ENCODE measurements at regions not wholly inside any gene's neighbourhood (a gene's known extent, or its start where the extent isn't known, plus 50 kb on each side); places are given as distances from the start of the nearest gene placed in this dataset.

DNA sequence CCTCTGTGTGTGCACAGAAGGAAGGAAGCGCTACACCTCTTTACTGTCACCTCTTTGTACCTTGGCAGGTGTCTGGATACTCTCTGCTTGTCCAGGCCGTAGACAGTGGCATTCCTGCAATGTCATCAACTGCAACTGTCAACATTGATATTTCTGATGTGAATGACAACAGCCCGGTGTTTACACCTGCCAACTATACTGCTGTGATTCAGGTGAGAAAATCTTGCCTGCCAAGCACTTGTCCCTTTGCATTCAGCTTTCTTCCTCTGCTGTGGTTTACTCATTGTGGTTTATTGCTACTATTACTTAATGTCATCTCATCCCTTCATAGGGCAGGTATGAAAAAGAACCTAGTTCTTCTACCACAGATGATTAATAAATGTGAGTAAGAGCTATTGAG is 131.9 kb upstream of the MTNR1B start:
- no peak overlapping the region for H3K9ac ChIP-seq (ENCODE audit: insufficient read depth, low read depth, low read length)
- CTCF ChIA-PET (ENCODE audit: low intra/inter-chr PET ratio, low total read pairs), result no interaction called here
- no peak for FAIRE-seq
- no peaks in the 10 kb centered on the region for H3K4me1 ChIP-seq (ENCODE audit: insufficient read depth, low read length)
- H3K79me2 ChIP-seq (ENCODE audit: insufficient read depth, low read length), result no peaks in the 10 kb centered on the region
- H3K27me3 ChIP-seq (ENCODE audit: control insufficient read depth in 1 of 2, insufficient read depth in 2 of 2, low read length in 2 of 2), result no peaks in the 10 kb centered on the region
- no peaks in the 10 kb centered on the region for H3K9me3 ChIP-seq (ENCODE audit: low read length)
- no peak overlapping the region for H3K27ac ChIP-seq (ENCODE audit: extremely low read length, insufficient read depth, low read length)
- ATAC-seq, result no peak
- in situ Hi-C loops (cut with HindIII; ENCODE audit: extremely low pct_ligation_motif_present, low pct_unique_long_range_greater_than_20kb), result no loop called here
- no peak for TF ChIP-seq ZSCAN21 (CRISPR knock-in tag; IDR thresholded peaks at IDR 0.05; ENCODE audit: borderline replicate concordance)
- TF ChIP-seq, protein P1, sequence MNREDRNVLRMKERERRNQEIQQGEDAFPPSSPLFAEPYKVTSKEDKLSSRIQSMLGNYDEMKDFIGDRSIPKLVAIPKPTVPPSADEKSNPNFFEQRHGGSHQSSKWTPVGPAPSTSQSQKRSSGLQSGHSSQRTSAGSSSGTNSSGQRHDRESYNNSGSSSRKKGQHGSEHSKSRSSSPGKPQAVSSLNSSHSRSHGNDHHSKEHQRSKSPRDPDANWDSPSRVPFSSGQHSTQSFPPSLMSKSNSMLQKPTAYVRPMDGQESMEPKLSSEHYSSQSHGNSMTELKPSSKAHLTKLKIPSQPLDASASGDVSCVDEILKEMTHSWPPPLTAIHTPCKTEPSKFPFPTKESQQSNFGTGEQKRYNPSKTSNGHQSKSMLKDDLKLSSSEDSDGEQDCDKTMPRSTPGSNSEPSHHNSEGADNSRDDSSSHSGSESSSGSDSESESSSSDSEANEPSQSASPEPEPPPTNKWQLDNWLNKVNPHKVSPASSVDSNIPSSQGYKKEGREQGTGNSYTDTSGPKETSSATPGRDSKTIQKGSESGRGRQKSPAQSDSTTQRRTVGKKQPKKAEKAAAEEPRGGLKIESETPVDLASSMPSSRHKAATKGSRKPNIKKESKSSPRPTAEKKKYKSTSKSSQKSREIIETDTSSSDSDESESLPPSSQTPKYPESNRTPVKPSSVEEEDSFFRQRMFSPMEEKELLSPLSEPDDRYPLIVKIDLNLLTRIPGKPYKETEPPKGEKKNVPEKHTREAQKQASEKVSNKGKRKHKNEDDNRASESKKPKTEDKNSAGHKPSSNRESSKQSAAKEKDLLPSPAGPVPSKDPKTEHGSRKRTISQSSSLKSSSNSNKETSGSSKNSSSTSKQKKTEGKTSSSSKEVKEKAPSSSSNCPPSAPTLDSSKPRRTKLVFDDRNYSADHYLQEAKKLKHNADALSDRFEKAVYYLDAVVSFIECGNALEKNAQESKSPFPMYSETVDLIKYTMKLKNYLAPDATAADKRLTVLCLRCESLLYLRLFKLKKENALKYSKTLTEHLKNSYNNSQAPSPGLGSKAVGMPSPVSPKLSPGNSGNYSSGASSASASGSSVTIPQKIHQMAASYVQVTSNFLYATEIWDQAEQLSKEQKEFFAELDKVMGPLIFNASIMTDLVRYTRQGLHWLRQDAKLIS (CRISPR knock-in tag; IDR thresholded peaks at IDR 0.05), result no peak
- no peak overlapping the region for H3K4me2 ChIP-seq (ENCODE audit: low read depth, low read length)
- H3K4me3 ChIP-seq (replicated peaks in 1 of 3; ENCODE audit: insufficient read depth in 1 of 3, low read depth in 2 of 3, low read length in 3 of 3), result no peak overlapping the region
- BruUV-seq (replicated peaks), result no TSS peak
- DNase-seq (ENCODE audit: low spot score), result no peak
- H3K36me3 ChIP-seq (replicated peaks in 1 of 2; ENCODE audit: control insufficient read depth in 1 of 2, insufficient read depth in 2 of 2, low read length in 2 of 2), result no peaks in the 10 kb centered on the region
- intact Hi-C loops (cut with micrococcal nuclease; ENCODE audit: unreplicated experiment), result no loop called here
- 0% methylated on average over 1 of the region's 3 CpGs for WGBS (ENCODE audit: low lambda C conversion rate)
- POLR2A ChIA-PET, result no interaction called here
- H4K20me1 ChIP-seq (ENCODE audit: insufficient read depth, low read length), result no peaks in the 10 kb centered on the region
- no peak overlapping the region for H2AFZ ChIP-seq (ENCODE audit: low read length)

DNA sequence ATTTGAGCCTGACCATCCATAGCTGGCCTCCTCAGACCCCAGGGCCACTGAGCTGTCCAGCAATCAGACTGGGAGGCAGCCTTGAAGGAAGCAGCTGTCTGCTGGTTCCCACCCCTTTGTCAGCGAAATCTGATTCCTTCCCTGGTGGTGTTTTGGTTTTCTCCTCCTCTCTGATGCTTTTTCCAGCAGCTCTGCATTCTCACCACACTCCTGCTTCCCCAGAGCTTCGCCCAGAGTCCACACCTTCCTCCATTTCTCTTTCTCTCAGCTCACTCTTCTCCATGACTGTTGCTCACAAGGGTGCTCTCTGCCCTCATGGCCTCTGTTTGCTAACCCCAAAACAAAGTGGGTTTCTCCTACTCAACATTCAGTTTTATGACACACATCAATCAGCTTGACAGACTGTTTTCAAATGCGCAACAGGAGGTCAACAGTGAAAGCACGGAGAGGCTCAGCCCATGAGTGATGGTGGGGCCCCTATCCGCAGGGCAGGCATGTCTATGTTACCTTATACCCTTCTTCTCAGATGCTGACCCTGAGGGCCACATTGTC is 130.6 kb upstream of the MTNR1B start:
- no TSS peak for BruUV-seq (replicated peaks)
- POLR2A ChIA-PET, result no interaction called here
- FAIRE-seq, result no peak
- TF ChIP-seq EZH2 (conservative IDR thresholded peaks at IDR 0.05; ENCODE audit: low read depth, low read length), result no peak
- no peak for TF ChIP-seq TOE1 (CRISPR knock-in tag; IDR thresholded peaks at IDR 0.05)
- no peak for TF ChIP-seq SNAI1 (CRISPR knock-in tag; IDR thresholded peaks at IDR 0.05; ENCODE audit: borderline replicate concordance)
- no peak for TF ChIP-seq PLRG1 (conservative IDR thresholded peaks at IDR 0.05)
- TF ChIP-seq LCORL (IDR thresholded peaks at IDR 0.05), result no peak
- no peak for TF ChIP-seq LCORL (CRISPR knock-in tag; IDR thresholded peaks at IDR 0.05)
- no peak for TF ChIP-seq ZNF687 (CRISPR knock-in tag; IDR thresholded peaks at IDR 0.05)
- no peak for TF ChIP-seq PREB (CRISPR knock-in tag; IDR thresholded peaks at IDR 0.05)
- TF ChIP-seq ZNF589 (CRISPR knock-in tag; conservative IDR thresholded peaks at IDR 0.05), result no peak

More for the DNA sequence above, 130.6 kb upstream of the MTNR1B start:
- no peaks in the 10 kb centered on the region for H3K4me1 ChIP-seq (ENCODE audit: insufficient read depth, low read length)
- intact Hi-C loops (cut with micrococcal nuclease; ENCODE audit: unreplicated experiment), result no loop called here
- no peaks in the 10 kb centered on the region for H3K79me2 ChIP-seq (ENCODE audit: insufficient read depth, low read length)
- no peaks in the 10 kb centered on the region for H3K27me3 ChIP-seq (ENCODE audit: control insufficient read depth in 1 of 2, insufficient read depth in 2 of 2, low read length in 2 of 2)
- H3K4me2 ChIP-seq (ENCODE audit: low read depth, low read length), result no peak overlapping the region
- no peak for DNase-seq (ENCODE audit: low spot score)
- H3K27ac ChIP-seq (ENCODE audit: extremely low read length, insufficient read depth, low read length), result no peak overlapping the region
- H3K4me3 ChIP-seq (replicated peaks in 1 of 3; ENCODE audit: insufficient read depth in 1 of 3, low read depth in 2 of 3, low read length in 3 of 3), result no peak overlapping the region
- H3K36me3 ChIP-seq (replicated peaks in 1 of 2; ENCODE audit: control insufficient read depth in 1 of 2, insufficient read depth in 2 of 2, low read length in 2 of 2), result no peaks in the 10 kb centered on the region
- no peaks in the 10 kb centered on the region for H4K20me1 ChIP-seq (ENCODE audit: insufficient read depth, low read length)
- no peak overlapping the region for H2AFZ ChIP-seq (ENCODE audit: low read length)
- CTCF ChIA-PET (ENCODE audit: low intra/inter-chr PET ratio, low total read pairs), result no interaction called here
- in situ Hi-C loops (cut with HindIII; ENCODE audit: extremely low pct_ligation_motif_present, low pct_unique_long_range_greater_than_20kb), result no loop called here
- no peaks in the 10 kb centered on the region for H3K9me3 ChIP-seq (ENCODE audit: low read length)
- ATAC-seq, result no peak
- H3K9ac ChIP-seq (ENCODE audit: insufficient read depth, low read depth, low read length), result no peak overlapping the region
- WGBS (ENCODE audit: low lambda C conversion rate), result 21% methylated on average over 5 of the region's 5 CpGs
